Hepatocyte (in vitro differentiated cells): ENCODE measurements at regions not wholly inside any gene's neighbourhood (a gene's known extent, or its start where the extent isn't known, plus 50 kb on each side); places are given as distances from the start of the nearest gene placed in this dataset.

Experiments used
- EZH2 ChIP-seq: fragments of 200-600 bp; sonication (generic); IDR thresholded peaks from 2 replicates; pipeline ENCODE4 v1.6.1; 2016; ENCODE audit warnings: antibody characterized with exemption, mild to moderate bottlenecking, borderline replicate concordance
- EZH2phosphoT487 ChIP-seq: fragments of 200-600 bp; sonication (generic); IDR thresholded peaks from one replicate; pipeline ENCODE4 v1.6.1; 2018; ENCODE audit warnings: antibody characterized with exemption, mild to moderate bottlenecking, low read depth, moderate library complexity; ENCODE audit not compliant: unreplicated experiment, severe bottlenecking
- TF ChIP-seq, protein P1 (sequence below): fragments of 200-600 bp; sonication (generic); IDR thresholded peaks from 2 replicates; pipeline ENCODE4 v1.5.1; 2016; ENCODE audit warnings: antibody characterized with exemption, mild to moderate bottlenecking; ENCODE audit not compliant: poor library complexity

DNA sequence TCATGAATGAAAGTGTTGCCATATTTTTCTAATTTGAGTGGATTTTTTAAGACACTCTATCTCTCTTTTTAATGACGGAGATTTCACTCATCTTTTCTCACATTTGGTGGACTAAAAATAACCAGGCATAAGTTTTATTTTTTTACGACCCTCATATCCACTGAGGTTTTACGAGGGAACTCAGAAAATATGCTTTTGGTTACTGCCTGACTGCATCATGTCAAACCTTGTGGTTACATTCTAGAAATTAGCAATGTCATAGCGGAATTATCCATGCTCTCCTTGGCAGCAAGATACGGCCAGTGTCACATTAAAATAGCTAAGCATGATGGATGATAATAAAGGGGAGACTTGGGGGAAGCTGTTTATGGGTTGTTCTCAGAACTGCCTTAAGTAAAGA lies 428.6 kb upstream of the FSHR start:
- TF ChIP-seq, protein P1, sequence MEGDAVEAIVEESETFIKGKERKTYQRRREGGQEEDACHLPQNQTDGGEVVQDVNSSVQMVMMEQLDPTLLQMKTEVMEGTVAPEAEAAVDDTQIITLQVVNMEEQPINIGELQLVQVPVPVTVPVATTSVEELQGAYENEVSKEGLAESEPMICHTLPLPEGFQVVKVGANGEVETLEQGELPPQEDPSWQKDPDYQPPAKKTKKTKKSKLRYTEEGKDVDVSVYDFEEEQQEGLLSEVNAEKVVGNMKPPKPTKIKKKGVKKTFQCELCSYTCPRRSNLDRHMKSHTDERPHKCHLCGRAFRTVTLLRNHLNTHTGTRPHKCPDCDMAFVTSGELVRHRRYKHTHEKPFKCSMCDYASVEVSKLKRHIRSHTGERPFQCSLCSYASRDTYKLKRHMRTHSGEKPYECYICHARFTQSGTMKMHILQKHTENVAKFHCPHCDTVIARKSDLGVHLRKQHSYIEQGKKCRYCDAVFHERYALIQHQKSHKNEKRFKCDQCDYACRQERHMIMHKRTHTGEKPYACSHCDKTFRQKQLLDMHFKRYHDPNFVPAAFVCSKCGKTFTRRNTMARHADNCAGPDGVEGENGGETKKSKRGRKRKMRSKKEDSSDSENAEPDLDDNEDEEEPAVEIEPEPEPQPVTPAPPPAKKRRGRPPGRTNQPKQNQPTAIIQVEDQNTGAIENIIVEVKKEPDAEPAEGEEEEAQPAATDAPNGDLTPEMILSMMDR = no peak
- TF ChIP-seq EZH2phosphoT487 (no peak), EZH2 (no peak)
